Uterus (tissue), 2 donors: ENCODE measurements at regions not wholly inside any gene's neighbourhood (a gene's known extent, or its start where the extent isn't known, plus 50 kb on each side); places are given as distances from the start of the nearest gene placed in this dataset.

Source experiments
- CTCF ChIP-seq, 4 experiments: fragments of 200-600 bp in 2 of 4; fragments of 450-650 bp in 2 of 4; sonication (generic) in 2 of 4; IDR thresholded peaks; one replicate each; pipeline ENCODE4 v1.5.1; 2016 to 2019; ENCODE audit warnings: antibody characterized with exemption in 4 of 4, mild to moderate bottlenecking in 2 of 4, moderate library complexity in 1 of 4
- POLR2A ChIP-seq, 2 donors: fragments of 450-650 bp; IDR thresholded peaks; one replicate each; pipeline ENCODE4 v1.6.1; 2016; ENCODE audit warnings: antibody characterized with exemption in 2 of 2, mild to moderate bottlenecking in 1 of 2, moderate library complexity in 1 of 2

DNA sequence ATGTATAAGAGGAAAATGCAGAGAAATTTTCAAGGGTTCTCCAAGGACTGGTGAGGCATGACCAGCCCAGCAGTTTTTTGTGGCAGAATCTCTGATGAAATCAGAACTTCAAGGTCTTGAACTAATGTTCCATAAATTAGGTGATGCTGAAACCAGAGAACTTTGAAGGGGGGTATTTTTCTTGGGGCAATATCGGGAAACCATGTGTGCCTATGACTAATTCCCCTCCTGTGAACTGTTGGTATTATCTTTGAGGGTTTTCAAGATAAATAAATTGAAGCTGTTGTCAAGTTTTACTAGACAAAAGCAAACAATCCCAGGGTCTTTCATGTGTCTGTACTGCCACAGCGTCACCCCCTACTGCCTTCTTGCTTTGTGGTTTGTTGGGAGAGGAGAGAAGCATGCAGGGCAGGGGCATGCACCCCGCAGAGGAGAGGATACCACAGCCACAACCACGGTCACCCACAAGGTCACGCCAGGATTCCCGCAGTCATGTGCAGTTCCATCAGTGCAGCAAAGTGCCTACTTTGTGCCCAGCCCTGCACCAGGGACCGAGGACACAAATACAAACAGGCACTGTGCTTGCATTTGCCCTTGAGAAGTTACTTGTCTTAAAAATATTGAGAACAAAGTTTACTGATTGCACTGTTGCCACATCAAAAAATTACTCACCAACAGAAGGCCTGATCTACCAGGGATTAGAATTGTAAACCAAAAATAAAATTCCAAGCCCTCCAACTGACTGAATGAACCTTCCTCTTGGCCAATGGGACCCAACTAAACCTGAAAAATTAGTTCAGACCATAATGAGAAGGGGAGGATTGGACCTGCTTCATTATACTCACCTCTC lies 413.3 kb upstream of the TRIB2 start:
- TF ChIP-seq CTCF (IDR thresholded peaks at IDR 0.05) (no peak), POLR2A (IDR thresholded peaks at IDR 0.05) (no peak)
